Liver (tissue), 3 donors: ENCODE measurements at regions not wholly inside any gene's neighbourhood (a gene's known extent, or its start where the extent isn't known, plus 50 kb on each side); places are given as distances from the start of the nearest gene placed in this dataset.

Source experiments
- ATF3 ChIP-seq: IDR thresholded peaks from 2 replicates; pipeline ENCODE4 v1.6.1; 2016; ENCODE audit warnings: antibody characterized with exemption
- EGR1 ChIP-seq, 2 donors: IDR thresholded peaks; 2 replicates each; pipeline ENCODE4 v1.6.1; 2016 to 2018; ENCODE audit warnings: antibody characterized with exemption in 2 of 2, low read depth in 2 of 2
- JUND ChIP-seq, 2 donors: IDR thresholded peaks; 2 replicates each; pipeline ENCODE4 v1.6.1; 2016; ENCODE audit warnings: antibody characterized with exemption in 2 of 2
- YY1 ChIP-seq: IDR thresholded peaks from 2 replicates; pipeline ENCODE4 v1.6.1; 2016; ENCODE audit warnings: antibody characterized with exemption, mild to moderate bottlenecking
- TF ChIP-seq, protein P1 (sequence below): fragments of 150-350 bp; IDR thresholded peaks from 2 replicates; pipeline ENCODE4 v1.5.1; 2017; ENCODE audit warnings: improper control_type of control experiment, low read depth, low read length; ENCODE audit not compliant: missing input control
- TF ChIP-seq, protein P2 (sequence below): IDR thresholded peaks from 2 replicates; pipeline ENCODE4 v1.6.1; 2016; ENCODE audit warnings: antibody characterized with exemption
- donor health status: healthy.
- donor health status: healthy.

GRCh38 chr2:185664384-185664783 lies 74.2 kb upstream of the FSIP2 start:
- no peak for TF ChIP-seq YY1
- no peak for TF ChIP-seq EGR1 (IDR thresholded peaks at IDR 0.05; ENCODE audit: low read depth in 2 of 2)
- TF ChIP-seq, protein P1, sequence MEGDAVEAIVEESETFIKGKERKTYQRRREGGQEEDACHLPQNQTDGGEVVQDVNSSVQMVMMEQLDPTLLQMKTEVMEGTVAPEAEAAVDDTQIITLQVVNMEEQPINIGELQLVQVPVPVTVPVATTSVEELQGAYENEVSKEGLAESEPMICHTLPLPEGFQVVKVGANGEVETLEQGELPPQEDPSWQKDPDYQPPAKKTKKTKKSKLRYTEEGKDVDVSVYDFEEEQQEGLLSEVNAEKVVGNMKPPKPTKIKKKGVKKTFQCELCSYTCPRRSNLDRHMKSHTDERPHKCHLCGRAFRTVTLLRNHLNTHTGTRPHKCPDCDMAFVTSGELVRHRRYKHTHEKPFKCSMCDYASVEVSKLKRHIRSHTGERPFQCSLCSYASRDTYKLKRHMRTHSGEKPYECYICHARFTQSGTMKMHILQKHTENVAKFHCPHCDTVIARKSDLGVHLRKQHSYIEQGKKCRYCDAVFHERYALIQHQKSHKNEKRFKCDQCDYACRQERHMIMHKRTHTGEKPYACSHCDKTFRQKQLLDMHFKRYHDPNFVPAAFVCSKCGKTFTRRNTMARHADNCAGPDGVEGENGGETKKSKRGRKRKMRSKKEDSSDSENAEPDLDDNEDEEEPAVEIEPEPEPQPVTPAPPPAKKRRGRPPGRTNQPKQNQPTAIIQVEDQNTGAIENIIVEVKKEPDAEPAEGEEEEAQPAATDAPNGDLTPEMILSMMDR: no peak
- TF ChIP-seq ATF3: no peak
- no peak for TF ChIP-seq JUND (IDR thresholded peaks at IDR 0.05)
- TF ChIP-seq, protein P2, sequence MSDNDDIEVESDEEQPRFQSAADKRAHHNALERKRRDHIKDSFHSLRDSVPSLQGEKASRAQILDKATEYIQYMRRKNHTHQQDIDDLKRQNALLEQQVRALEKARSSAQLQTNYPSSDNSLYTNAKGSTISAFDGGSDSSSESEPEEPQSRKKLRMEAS: no peak
